Progenitor cell of endocrine pancreas (in vitro differentiated cells): ENCODE measurements at regions not wholly inside any gene's neighbourhood (a gene's known extent, or its start where the extent isn't known, plus 50 kb on each side); places are given as distances from the start of the nearest gene placed in this dataset.

Source experiments
- DNase-seq: peaks from one replicate; pipeline ENCODE4 v3.0.0; 2021; ENCODE audit warnings: low spot score; ENCODE audit not compliant: unreplicated experiment
- H3K27ac Mint-ChIP-seq: 2 replicates; pipeline ENCODE4 v1.8.0; 2021; ENCODE audit warnings: mild to moderate bottlenecking, moderate library complexity, mixed read lengths
- H3K27me3 Mint-ChIP-seq: 2 replicates; pipeline ENCODE4 v1.8.0; 2021; ENCODE audit warnings: mixed read lengths
- H3K36me3 Mint-ChIP-seq: 2 replicates; pipeline ENCODE4 v1.8.0; 2022; ENCODE audit warnings: mixed read lengths; ENCODE audit not compliant: insufficient read depth
- H3K4me1 Mint-ChIP-seq: 2 replicates; pipeline ENCODE4 v1.8.0; 2021; ENCODE audit warnings: low read depth, mixed read lengths
- H3K4me3 Mint-ChIP-seq: 2 replicates; pipeline ENCODE4 v1.8.0; 2021; ENCODE audit warnings: low read depth, mild to moderate bottlenecking, moderate library complexity, mixed read lengths
- H3K9me3 Mint-ChIP-seq: 2 replicates; pipeline ENCODE4 v1.8.0; 2021; ENCODE audit warnings: low read depth, mixed read lengths
- TF ChIP-seq, protein P1 (sequence below): fragments of 200-600 bp; sonication (generic); IDR thresholded peaks from one replicate; pipeline ENCODE4 v1.5.0; 2021; ENCODE audit warnings: antibody characterized with exemption, mild to moderate bottlenecking; ENCODE audit not compliant: unreplicated experiment

DNA sequence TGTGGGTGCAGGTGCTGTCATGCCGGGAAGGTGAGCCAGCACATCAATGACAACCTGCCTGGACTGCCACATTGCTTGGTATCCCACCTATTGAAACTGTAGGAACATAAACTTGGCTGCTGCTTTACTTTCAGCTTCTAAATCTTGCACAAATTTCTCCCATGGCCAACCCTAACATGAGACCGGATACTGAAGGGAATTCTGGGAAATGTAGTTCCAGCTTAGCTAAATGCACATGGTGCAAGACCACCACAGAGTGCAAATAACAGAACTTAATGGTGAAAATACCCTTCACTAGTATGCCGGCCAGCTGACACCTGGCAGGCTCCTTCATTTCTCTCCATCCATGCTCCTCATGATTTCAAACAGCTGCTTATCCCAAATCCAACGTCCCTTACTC is 247.4 kb downstream of the ARRDC4 start:
- H3K4me1 Mint-ChIP-seq = no peaks in the 10 kb centered on the region
- TF ChIP-seq, protein P1, sequence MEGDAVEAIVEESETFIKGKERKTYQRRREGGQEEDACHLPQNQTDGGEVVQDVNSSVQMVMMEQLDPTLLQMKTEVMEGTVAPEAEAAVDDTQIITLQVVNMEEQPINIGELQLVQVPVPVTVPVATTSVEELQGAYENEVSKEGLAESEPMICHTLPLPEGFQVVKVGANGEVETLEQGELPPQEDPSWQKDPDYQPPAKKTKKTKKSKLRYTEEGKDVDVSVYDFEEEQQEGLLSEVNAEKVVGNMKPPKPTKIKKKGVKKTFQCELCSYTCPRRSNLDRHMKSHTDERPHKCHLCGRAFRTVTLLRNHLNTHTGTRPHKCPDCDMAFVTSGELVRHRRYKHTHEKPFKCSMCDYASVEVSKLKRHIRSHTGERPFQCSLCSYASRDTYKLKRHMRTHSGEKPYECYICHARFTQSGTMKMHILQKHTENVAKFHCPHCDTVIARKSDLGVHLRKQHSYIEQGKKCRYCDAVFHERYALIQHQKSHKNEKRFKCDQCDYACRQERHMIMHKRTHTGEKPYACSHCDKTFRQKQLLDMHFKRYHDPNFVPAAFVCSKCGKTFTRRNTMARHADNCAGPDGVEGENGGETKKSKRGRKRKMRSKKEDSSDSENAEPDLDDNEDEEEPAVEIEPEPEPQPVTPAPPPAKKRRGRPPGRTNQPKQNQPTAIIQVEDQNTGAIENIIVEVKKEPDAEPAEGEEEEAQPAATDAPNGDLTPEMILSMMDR = no peak
- no peak overlapping the region for H3K4me3 Mint-ChIP-seq
- no peak for DNase-seq
- no peaks in the 10 kb centered on the region for H3K36me3 Mint-ChIP-seq
- no peaks in the 10 kb centered on the region for H3K9me3 Mint-ChIP-seq
- peaks cover 8% of the 10 kb centered on the region for H3K27me3 Mint-ChIP-seq
- H3K27ac Mint-ChIP-seq = no peak overlapping the region

DNA sequence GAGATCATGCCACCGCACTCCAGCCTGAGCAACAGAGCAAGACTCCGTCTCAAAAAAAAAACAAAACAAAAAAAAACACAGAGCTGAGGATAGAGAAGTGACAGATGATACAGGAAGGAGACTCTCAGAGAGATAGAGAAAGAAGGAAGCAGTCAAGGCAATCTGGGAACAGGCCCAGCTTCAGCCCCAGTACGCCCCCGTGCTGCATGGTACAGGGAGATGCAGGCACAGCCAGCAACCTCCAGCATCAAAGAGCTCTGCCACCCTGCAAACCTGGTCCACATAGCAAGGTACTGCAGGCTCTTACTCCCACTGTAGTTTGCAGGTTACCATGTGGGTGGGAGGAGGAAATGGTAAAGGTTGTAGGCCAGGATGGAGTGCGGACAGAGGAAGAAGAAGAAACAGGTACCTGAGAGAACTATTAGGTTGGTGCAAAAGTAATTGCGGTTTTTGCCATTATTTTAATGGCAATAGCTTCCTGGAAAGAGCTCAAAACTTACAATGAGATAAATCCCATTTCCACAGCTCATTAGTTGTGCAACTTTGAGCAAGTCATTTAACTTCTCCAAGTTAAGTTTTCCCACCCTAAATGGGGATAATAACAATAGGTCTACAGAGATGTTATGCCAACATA is 253.0 kb downstream of the ARRDC4 start:
- no peak for DNase-seq
- Mint-ChIP-seq H3K27me3 (peaks cover 7% of the 10 kb centered on the region), H3K4me1 (no peaks in the 10 kb centered on the region), H3K9me3 (no peaks in the 10 kb centered on the region), H3K4me3 (no peak overlapping the region), H3K36me3 (no peaks in the 10 kb centered on the region), H3K27ac (no peak overlapping the region)
- TF ChIP-seq, protein P1 = no peak

DNA sequence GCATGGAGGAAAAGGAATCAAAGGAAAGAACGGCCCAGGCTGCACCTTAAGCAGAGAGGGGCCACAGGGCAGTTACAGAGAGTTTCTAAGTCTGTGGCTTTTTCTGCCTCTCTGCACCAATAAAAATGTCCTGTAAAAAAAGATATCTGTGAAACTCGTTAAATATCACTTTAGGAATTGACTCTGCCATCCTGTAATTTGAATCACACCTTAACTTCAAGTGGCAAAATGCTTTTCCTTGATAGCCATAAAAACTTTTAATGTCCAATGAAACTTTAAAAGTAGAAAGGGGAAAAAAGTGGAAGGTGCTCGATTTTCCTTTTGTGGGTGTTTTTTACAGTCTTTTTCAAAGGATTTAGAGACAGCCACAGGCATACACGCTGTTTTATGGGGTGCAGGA is 255.7 kb downstream of the ARRDC4 start:
- TF ChIP-seq, protein P1 = no peak
- H3K4me1 Mint-ChIP-seq = no peaks in the 10 kb centered on the region
- no peak overlapping the region for H3K27ac Mint-ChIP-seq
- H3K36me3 Mint-ChIP-seq = no peaks in the 10 kb centered on the region
- H3K4me3 Mint-ChIP-seq = no peak overlapping the region
- H3K9me3 Mint-ChIP-seq = no peaks in the 10 kb centered on the region
- peaks cover 5% of the 10 kb centered on the region for H3K27me3 Mint-ChIP-seq
- DNase-seq = no peak

DNA sequence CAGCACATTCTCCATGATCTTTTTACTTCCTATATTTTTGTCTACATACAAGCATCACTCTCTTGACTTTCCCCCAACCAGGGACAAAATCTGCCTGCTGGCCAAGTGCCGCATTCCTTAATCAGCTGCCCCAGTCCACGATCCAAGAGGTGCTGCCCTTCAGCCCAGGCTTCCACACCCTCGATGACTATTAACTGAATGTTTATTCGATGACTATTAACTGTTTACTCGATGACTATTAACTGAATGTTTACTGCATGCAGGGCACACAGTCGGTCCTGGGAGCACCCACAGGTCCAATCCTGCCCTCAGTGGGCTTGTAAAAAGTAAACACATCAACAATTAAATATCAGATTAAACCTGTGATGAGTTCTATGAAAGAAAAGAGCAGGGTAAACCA is 256.9 kb downstream of the ARRDC4 start:
- no peaks in the 10 kb centered on the region for H3K36me3 Mint-ChIP-seq
- H3K27me3 Mint-ChIP-seq = peaks cover 9% of the 10 kb centered on the region
- no peak overlapping the region for H3K27ac Mint-ChIP-seq
- H3K9me3 Mint-ChIP-seq = no peaks in the 10 kb centered on the region
- H3K4me3 Mint-ChIP-seq = no peak overlapping the region
- no peak for DNase-seq
- TF ChIP-seq, protein P1 = no peak
- H3K4me1 Mint-ChIP-seq = no peaks in the 10 kb centered on the region

- Mint-ChIP-seq H3K4me3 (no peak overlapping the region), H3K36me3 (no peaks in the 10 kb centered on the region), H3K27me3 (peaks cover 6% of the 10 kb centered on the region), H3K27ac (no peak overlapping the region), H3K4me1 (no peaks in the 10 kb centered on the region), H3K9me3 (no peaks in the 10 kb centered on the region)
- no peak for DNase-seq
- TF ChIP-seq, protein P1 = no peak
These were observed 260.6 kb downstream of the ARRDC4 start for GRCh38 chr15:98221144-98221543.
